HCT116 (cell line): ENCODE measurements at regions not wholly inside any gene's neighbourhood (a gene's known extent, or its start where the extent isn't known, plus 50 kb on each side); places are given as distances from the start of the nearest gene placed in this dataset.

ENCODE experiments used
- ATAC-seq: fragments of 200-7000 bp; cut with Tn5 transposase; 2 replicates; pipeline ENCODE4 v1.9.1; 2020; ENCODE audit warnings: mild to moderate bottlenecking, moderate library complexity
- BruUV-seq: library from RNA; stranded (reverse); fragments of 400-500 nt; replicated peaks from 2 replicates; lab custom pipeline; 2021; lab: Mats Ljungman, UMichigan
- CTCF ChIA-PET: fragments of 300-600 bp; sonication (Branson Sonifier 250); formaldehyde crosslinking; loops from one replicate; lab custom pipeline; 2021; ENCODE audit warnings: antibody characterized with exemption; lab: Charles Lee
- POLR2A ChIA-PET: fragments of 300-600, 350-600 bp; sonication (Branson Sonifier 250); formaldehyde crosslinking; loops from one replicate; lab custom pipeline; 2021; ENCODE audit warnings: antibody characterized with exemption; lab: Charles Lee
- RAD21 ChIA-PET, 2 experiments: fragments of 300-600 bp; sonication (Branson Sonifier 250); formaldehyde crosslinking; loops; one replicate each; lab custom pipeline; 2023; ENCODE audit warnings: low total read pairs in 2 of 2; ENCODE audit not compliant: uncharacterized antibody in 2 of 2, unreplicated experiment in 2 of 2, low non-redundant PET in 1 of 2; lab: Charles Lee
- DNase-seq: peaks from one replicate; pipeline ENCODE4 v3.0.0-alpha.2; 2010; ENCODE audit warnings: low read depth, low spot score
- H2AFZ ChIP-seq: fragments of 200-600 bp; shearing (Covaris generic), sonication (generic); 2 replicates; pipeline ENCODE4 v1.6.1; 2017; ENCODE audit warnings: low read depth, mixed run types, mixed read lengths, antibody characterized with exemption, low read length; ENCODE audit not compliant: poor library complexity, severe bottlenecking
- H3K27ac ChIP-seq: 2 replicates; pipeline ENCODE4 v1.5.1; 2012; ENCODE audit warnings: low read depth, low read length
- H3K27me3 ChIP-seq: fragments of 200-600 bp; sonication (generic); 2 replicates; pipeline ENCODE4 v1.6.1; 2016; ENCODE audit warnings: mixed run types, low read length, mixed read lengths; ENCODE audit not compliant: insufficient read depth
- H3K36me3 ChIP-seq, 2 experiments: fragments of 200-500 bp in 1 of 2; fragments of 200-600 bp in 1 of 2; sonication (Bioruptor generic) in 1 of 2; sonication (generic) in 1 of 2; 2 replicates each; pipeline versions ENCODE4 v1.5.1 to v1.6.1; 2014 to 2016; ENCODE audit warnings: low read length in 2 of 2, inconsistent platforms in 1 of 2, mixed read lengths in 1 of 2, mixed run types in 1 of 2; ENCODE audit not compliant: insufficient read depth in 2 of 2, control insufficient read depth in 1 of 2
- H3K4me1 ChIP-seq, 2 experiments: fragments of 200-600 bp in 1 of 2; sonication (generic) in 1 of 2; 2 replicates each; pipeline versions ENCODE4 v1.5.1 to v1.6.1; 2012 to 2017; ENCODE audit warnings: low read length in 2 of 2, inconsistent platforms in 1 of 2, mild to moderate bottlenecking in 1 of 2, mixed read lengths in 1 of 2, mixed run types in 1 of 2, moderate library complexity in 1 of 2; ENCODE audit not compliant: insufficient read depth in 2 of 2, control insufficient read depth in 1 of 2
- H3K4me2 ChIP-seq: fragments of 200-600 bp; sonication (generic); 2 replicates; pipeline ENCODE4 v1.6.1; 2017; ENCODE audit warnings: mixed run types, low read length, mixed read lengths
- H3K4me3 ChIP-seq, 2 experiments: fragments of 200-600 bp in 1 of 2; sonication (generic) in 1 of 2; replicated peaks in 1 of 2; 2 replicates each; pipeline ENCODE4 v1.5.1; 2011 to 2016; ENCODE audit warnings: low read length in 2 of 2, control low read depth in 1 of 2, low read depth in 1 of 2, mild to moderate bottlenecking in 1 of 2, mixed read lengths in 1 of 2, mixed run types in 1 of 2
- H3K79me2 ChIP-seq: fragments of 200-600 bp; sonication (generic); 2 replicates; pipeline ENCODE4 v1.6.1; 2017; ENCODE audit warnings: mild to moderate bottlenecking, mixed run types, low read length, moderate library complexity, mixed read lengths; ENCODE audit not compliant: insufficient read depth
- H3K9ac ChIP-seq: fragments of 200-600 bp; sonication (generic); 2 replicates; pipeline ENCODE4 v1.6.1; 2016; ENCODE audit warnings: low read length, mixed read lengths
- H3K9me2 ChIP-seq: fragments of 200-600 bp; sonication (generic), shearing (Covaris generic); 2 replicates; pipeline ENCODE4 v1.6.1; 2017; ENCODE audit warnings: mixed run types, mild to moderate bottlenecking, moderate library complexity; ENCODE audit not compliant: insufficient read depth
- H3K9me3 ChIP-seq, 2 experiments: fragments of 200-500 bp in 1 of 2; fragments of 200-600 bp in 1 of 2; sonication (Bioruptor generic) in 1 of 2; sonication (generic) in 1 of 2; 2 replicates each; pipeline ENCODE4 v1.6.1; 2014 to 2017; ENCODE audit warnings: low read length in 2 of 2, mixed read lengths in 2 of 2, inconsistent platforms in 1 of 2, low read depth in 1 of 2, mild to moderate bottlenecking in 1 of 2, mixed run types in 1 of 2, moderate library complexity in 1 of 2; ENCODE audit not compliant: control insufficient read depth in 1 of 2, insufficient read depth in 1 of 2
- H4K20me1 ChIP-seq: fragments of 200-600 bp; sonication (generic), shearing (Covaris generic); 2 replicates; pipeline ENCODE4 v1.6.1; 2017; ENCODE audit warnings: mixed run types, mild to moderate bottlenecking, moderate library complexity; ENCODE audit not compliant: insufficient read depth
- EGR1 ChIP-seq: IDR thresholded peaks from 2 replicates; pipeline ENCODE4 v1.6.1; 2012; ENCODE audit warnings: low read depth
- EZH2 ChIP-seq: fragments of 200-600 bp; sonication (generic); IDR thresholded peaks from 2 replicates; pipeline ENCODE4 v1.6.1; 2017; ENCODE audit warnings: antibody characterized with exemption, mixed run types
- EZH2phosphoT487 ChIP-seq: fragments of 200-600 bp; IDR thresholded peaks from 2 replicates; pipeline ENCODE4 v1.6.1; 2018; ENCODE audit warnings: antibody characterized with exemption, borderline replicate concordance
- SP1 ChIP-seq: IDR thresholded peaks from 2 replicates; pipeline ENCODE4 v1.6.1; 2012; ENCODE audit warnings: low read depth
- TCF7L2 ChIP-seq: IDR thresholded peaks from 2 replicates; pipeline ENCODE4 v1.7.0; 2011; ENCODE audit warnings: borderline replicate concordance, inconsistent platforms; ENCODE audit not compliant: insufficient read depth, insufficient read length; ENCODE audit errors: extremely low read depth
- intact Hi-C: fragments of 100-400 bp; cut with micrococcal nuclease; formaldehyde crosslinking; loops from 2 replicates; pipeline ENCODE4 v1.10.0; 2022
- TF ChIP-seq, protein P1 (sequence below): IDR thresholded peaks from 2 replicates; pipeline ENCODE4 v1.6.1; 2012

DNA sequence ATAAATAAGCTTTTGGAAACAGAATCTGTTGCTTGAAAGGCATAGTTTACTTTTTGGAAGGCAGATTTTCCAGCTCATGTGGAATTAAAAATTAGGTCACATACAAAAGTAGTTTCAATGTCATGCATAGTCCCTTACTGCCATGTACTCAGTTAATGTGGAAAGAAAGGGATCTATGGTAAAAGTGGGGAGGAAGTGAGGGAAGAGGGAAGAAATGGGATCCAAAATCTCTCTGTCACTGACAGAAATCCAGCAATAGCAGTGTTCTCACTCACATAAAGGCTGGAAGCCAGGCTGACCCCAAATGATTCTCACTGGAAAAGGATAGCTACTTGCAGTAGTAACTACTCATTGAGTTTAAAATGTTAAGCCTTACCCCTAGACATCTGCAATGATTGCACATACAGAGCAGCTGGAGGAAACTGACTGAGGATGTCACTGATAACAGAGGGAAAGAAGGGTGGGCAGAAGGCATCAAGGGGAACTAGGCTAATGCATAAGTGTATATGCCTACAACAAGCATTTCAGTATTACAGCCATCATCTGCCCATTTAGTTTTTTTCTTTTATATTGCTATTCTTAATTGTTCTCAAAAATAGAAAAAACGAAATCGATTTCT, 445.6 kb downstream of the FAT4 start:
- CTCF ChIA-PET: no interaction called here
- no peak for DNase-seq
- no peak overlapping the region for H3K9ac ChIP-seq
- no peaks in the 10 kb centered on the region for H3K9me3 ChIP-seq
- H3K9me2 ChIP-seq: no peaks in the 10 kb centered on the region
- intact Hi-C loops: loop anchor here (10.0 kb wide), 1 partner anchor 844 kb away; no protein-coding TSS in a partner anchor
- TF ChIP-seq TCF7L2: no peak
- TF ChIP-seq, protein P1, sequence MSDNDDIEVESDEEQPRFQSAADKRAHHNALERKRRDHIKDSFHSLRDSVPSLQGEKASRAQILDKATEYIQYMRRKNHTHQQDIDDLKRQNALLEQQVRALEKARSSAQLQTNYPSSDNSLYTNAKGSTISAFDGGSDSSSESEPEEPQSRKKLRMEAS: no peak
- no peak for TF ChIP-seq EGR1
- TF ChIP-seq SP1: no peak
- TF ChIP-seq EZH2phosphoT487: no peak
- H3K4me1 ChIP-seq: no peaks in the 10 kb centered on the region
- H4K20me1 ChIP-seq: no peaks in the 10 kb centered on the region
- POLR2A ChIA-PET: no interaction called here
- no peaks in the 10 kb centered on the region for H3K27me3 ChIP-seq
- no peak overlapping the region for H3K4me2 ChIP-seq
- no peak overlapping the region for H2AFZ ChIP-seq
- RAD21 ChIA-PET: no interaction called here
- H3K36me3 ChIP-seq: no peaks in the 10 kb centered on the region
- BruUV-seq: no TSS peak
- H3K79me2 ChIP-seq: no peaks in the 10 kb centered on the region
- H3K27ac ChIP-seq: no peak overlapping the region
- no peak for ATAC-seq
- no peak overlapping the region for H3K4me3 ChIP-seq

DNA sequence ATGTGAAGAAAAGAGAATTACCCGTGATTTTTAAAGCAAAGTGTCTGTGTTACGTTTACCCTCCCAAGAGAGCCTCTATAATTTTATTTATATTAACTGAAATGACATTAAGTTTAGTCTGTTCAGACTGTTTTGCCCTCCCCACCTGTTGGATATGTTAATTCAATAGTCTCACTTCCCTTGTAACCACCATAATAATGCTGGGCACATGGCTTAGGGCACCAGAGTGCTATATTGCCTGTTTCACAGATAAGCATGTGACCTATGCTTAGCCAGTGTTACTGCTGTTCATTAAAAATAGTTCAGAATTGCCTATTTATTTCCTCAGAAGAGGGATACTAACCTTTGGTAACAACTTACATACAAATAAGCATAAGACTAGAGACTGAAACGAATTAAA, 446.2 kb downstream of the FAT4 start:
- no peak for ATAC-seq
- Histone ChIP-seq H3K27ac (no peak overlapping the region), H3K4me1 (no peaks in the 10 kb centered on the region), H3K4me2 (no peak overlapping the region), H2AFZ (no peak overlapping the region), H3K79me2 (no peaks in the 10 kb centered on the region), H3K9ac (no peak overlapping the region), H3K9me2 (no peaks in the 10 kb centered on the region), H3K9me3 (no peaks in the 10 kb centered on the region), H3K4me3 (no peak overlapping the region), H4K20me1 (no peaks in the 10 kb centered on the region), H3K36me3 (no peaks in the 10 kb centered on the region), H3K27me3 (no peaks in the 10 kb centered on the region)
- ChIA-PET CTCF (no interaction called here), POLR2A (no interaction called here), RAD21 (no interaction called here)
- intact Hi-C loops: loop anchor here (10.0 kb wide), 1 partner anchor 844 kb away; no protein-coding TSS in a partner anchor
- TF ChIP-seq EZH2: no peak
- TF ChIP-seq TCF7L2: no peak
- TF ChIP-seq, protein P1: no peak
- DNase-seq: no peak
- no TSS peak for BruUV-seq
